Keratinocyte (primary cell): ENCODE measurements at regions not wholly inside any gene's neighbourhood (a gene's known extent, or its start where the extent isn't known, plus 50 kb on each side); places are given as distances from the start of the nearest gene placed in this dataset.

Experiments
- CTCF ChIP-seq, 3 experiments: IDR thresholded peaks in 1 of 3; conservative IDR thresholded peaks in 1 of 3; optimal IDR thresholded peaks in 1 of 3; 2 replicates in 2 of 3; 3 replicates in 1 of 3; pipeline versions ENCODE3 to v1.5.1; 2011; ENCODE audit warnings: low read length in 3 of 3, mild to moderate bottlenecking in 3 of 3, moderate library complexity in 2 of 3, control low read depth in 1 of 3, inconsistent platforms in 1 of 3; ENCODE audit not compliant: insufficient read depth in 2 of 3; ENCODE audit errors: extremely low read depth in 1 of 3
- EZH2 ChIP-seq: IDR thresholded peaks from one replicate; pipeline ENCODE4 v1.6.1; 2012; ENCODE audit warnings: inconsistent platforms, mild to moderate bottlenecking, low read length, moderate library complexity

GRCh38 chr6:4598384-4598995, 177.7 kb upstream of the CDYL start:
- TF ChIP-seq CTCF (optimal IDR thresholded peaks at IDR 0.05 in 1 of 3, IDR thresholded peaks at IDR 0.05 in 1 of 3, conservative IDR thresholded peaks at IDR 0.05 in 1 of 3; ENCODE audit: extremely low read depth in 1 of 3, insufficient read depth in 2 of 3, low read length in 3 of 3) (no peak), EZH2 (no peak)
